HG03575 (cell line): ENCODE measurements at regions not wholly inside any gene's neighbourhood (a gene's known extent, or its start where the extent isn't known, plus 50 kb on each side); places are given as distances from the start of the nearest gene placed in this dataset.
A peak's percentile ranks its signal among the peaks of the same experiment; 100 is the strongest.
"Not testable (repeated sequence)": the region's sequence is repeated elsewhere in the genome, so short reads cannot be mapped to it uniquely, and the experiment has no call there.

Source experiments
- ATAC-seq: cut with Tn5 transposase; IDR thresholded peaks from one replicate; pipeline ENCODE4 v1.9.1; 2021; ENCODE audit not compliant: unreplicated experiment, insufficient number of reproducible peaks, low FRiP score; ENCODE audit errors: extremely low read depth

DNA sequence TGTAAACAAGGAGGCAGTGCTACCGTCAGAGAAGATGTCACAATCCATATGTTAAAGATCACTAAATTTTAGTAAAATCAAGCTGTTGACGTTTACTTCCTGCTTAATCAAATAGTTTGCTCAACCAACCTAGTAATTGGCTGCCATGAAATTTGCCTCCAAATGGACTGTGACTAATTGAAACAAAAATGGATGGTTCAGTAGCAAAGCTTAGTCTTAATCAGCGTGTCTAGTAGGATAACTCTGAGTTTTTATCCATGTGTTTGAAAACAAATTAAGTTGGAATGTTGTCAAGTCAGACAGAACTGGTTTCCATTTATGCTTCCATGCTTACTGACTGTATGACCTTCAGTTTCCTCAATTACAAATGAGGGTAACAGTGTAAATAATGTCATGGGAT, 1456.7 kb upstream of the CELF2 start:
- ATAC-seq, result no peak

DNA sequence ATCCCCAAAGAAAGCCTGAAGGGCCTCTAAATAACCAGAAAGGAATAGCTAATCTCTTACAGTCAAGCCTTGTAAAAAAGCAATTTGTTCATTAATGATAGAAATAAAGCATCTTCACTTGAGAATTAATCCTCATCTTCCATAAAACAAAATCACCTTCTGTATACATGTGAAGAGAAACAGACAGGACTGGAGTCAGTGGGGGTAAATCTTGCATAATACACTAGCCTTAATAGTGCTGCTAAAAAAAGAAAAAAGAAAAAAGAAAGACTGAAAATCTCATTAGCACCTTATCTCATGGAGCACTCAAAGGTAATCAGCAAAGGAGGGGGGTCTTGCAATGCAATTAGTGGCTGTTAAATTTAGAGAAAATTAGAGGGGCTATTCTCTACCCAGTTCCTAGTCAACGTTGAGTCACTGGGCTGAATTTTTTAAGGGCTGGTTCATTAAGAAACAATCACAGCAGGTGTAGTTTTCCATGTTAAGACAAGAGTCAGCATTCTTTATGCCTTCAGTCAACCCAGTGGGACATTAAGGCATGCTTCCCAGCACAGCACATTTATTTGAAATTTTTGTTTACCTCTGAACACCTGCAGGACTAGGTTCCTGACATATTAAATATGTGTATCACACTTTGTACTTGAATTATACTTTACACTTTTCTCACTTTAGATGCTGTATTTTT, 1455.7 kb upstream of the CELF2 start:
- ATAC-seq, result no peak

DNA sequence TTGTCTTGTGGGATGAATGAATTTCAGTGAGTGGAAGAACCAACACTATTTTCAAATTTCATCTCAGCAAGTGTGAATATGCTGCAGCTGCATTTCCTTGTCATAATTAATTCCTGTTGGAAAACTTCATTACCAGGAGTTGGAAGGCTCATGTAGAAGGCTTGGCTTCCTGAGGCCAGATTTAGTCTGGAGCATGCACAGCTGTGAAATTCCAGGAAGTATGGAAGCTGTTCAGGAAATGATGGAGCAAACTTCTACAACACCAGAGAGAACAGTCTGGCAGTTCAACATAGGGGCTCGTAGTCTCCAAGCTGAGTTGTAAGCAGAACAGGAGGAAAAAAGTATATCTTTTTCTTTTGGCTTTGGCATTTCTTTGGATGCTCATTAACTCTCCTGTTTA, 1439.9 kb upstream of the CELF2 start:
- ATAC-seq, result no peak

DNA sequence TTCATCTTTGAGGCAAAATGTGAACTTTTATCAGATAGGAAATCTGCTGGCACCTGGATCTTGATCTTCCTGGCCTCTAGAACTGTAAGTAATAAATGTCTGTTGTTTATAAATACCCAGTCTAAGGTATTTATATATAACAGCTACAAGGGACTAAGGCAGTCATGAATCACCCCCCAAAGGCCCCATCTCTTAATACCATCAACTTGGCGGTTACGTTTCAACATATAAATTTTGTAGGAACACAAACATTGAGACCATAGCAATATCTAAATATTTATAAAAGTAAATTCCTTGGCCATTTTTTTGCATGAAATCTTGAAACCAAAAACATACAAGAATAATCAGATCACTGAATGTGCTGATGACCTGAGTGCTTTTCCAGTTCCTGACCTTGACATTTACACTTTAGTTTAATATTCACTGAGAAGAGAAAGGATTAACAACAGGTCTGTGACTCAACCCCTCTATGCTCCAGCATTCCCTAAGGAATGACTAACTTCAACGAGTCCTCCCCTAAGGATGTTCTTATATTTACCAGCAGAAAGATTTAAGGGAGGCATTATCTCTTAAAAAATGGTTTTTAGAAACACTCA, 1438.5 kb upstream of the CELF2 start:
- ATAC-seq, result no peak

DNA sequence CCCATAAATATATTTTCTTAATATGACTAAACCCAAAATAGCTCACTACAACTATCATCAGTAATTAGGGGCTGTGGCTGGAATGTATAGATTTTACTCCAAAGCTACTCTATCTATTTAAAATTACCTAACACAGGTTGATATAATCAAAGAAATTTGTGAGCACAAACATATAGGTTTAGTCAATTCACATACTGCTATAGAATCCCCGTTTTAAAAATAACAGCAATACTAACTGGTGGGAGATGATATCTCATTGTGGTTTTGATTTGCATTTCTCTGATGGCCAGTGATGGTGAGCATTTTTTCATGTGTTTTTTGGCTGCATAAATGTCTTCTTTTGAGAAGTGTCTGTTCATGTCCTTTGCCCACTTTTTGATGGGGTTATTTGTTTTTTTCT, 1434.9 kb upstream of the CELF2 start:
- not testable (repeated sequence) for ATAC-seq

DNA sequence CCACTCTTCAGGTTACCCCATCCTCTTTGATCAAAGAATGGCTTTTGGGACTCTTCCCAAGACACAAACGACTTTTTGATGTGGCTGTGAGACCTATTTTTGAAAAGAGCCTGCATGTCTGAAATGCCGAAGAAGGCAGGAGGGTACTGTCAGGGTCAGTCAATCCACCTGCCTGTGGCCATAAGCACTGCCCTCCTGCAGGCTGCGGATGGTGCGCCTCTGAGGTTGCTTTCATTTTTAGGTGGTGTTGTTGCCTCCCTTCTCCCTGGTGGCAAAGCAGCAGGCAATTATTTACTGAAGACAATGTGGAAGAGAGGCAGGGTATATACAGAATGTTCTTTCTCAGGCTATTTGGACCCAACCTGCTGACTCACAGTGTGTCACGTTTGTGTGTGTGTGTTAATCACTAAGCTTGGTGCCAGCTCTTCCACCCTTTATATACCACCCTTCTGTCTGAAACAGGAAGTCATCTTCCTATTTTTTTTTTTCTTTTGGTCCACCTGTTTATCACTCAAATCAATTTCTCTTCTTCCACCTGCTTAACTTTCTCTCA, 1421.2 kb upstream of the CELF2 start:
- ATAC-seq, result no peak

DNA sequence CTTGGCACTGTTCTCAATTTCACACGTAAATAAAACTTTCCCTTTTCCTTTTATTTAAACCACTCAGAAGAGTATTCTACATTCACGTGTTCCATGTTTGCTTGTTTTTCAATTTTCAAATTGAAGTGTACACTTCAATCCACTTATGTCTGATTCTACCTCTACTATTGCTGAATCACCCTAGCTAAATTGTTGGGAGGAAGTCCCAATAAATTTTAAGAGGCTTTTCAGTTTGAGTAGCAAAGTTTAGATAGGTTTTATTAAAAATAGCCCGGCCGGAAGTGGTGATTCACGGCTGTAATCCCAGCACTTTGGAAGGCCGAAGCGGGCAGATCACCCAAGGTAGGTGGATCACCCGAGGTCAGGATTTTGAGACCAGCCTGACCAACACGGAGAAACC, 1414.7 kb upstream of the CELF2 start:
- no peak for ATAC-seq

DNA sequence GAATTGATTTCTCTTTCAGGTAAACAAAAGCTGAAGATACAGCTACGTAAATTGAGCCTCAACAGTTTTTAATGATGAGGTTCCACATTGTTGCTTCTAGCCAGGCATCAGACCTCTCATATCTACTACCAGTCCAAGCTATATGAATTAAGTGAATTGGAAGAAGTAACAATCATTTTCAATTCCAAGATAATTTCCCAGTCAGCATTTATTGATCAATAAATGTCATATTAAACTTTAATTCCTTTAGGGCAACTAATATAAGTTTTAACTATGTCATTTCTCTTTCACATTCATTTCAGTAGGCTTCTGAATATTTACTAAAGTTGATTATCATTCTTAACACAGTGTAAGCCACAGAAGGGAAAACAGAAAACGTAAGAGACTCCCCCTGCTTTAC, 1413.7 kb upstream of the CELF2 start:
- no peak for ATAC-seq

DNA sequence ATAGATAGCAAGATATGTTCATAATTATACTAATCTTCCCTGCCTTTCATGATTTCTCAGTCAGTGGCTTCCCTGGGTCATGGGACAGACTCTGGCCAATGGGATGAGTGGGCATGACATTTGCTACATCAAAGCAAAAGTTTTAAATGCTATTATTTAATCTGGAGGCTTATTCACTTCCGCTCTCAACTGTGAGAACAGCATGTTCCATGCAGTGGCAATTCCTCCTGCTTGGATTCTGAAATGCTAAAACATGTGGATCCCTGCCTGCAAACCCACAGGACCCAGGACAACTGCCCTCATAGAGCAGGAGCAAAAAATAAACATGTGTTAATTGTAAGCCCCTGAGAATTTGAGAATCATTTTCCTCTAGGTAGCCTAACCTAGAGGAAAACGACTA, 1412.4 kb upstream of the CELF2 start:
- ATAC-seq, result no peak

DNA sequence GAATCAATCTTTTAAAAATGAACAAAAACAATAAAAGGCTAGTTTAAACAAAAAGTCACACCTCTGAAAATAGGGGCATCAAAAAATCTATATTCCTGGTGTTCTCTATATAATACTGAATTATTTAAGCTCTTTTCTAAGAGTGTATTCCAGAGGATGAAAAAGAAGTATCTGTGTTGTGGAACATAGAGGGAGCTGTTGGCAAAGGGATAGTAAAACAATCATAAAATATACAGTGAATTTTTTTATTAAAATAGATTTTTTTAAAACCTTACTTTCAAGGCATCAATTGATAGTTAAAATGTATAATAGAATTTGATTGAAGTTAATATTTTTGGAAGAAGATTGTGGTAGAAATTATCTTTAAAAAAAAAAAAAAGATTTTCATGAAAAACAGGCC, 1409.1 kb upstream of the CELF2 start:
- ATAC-seq, result no peak

DNA sequence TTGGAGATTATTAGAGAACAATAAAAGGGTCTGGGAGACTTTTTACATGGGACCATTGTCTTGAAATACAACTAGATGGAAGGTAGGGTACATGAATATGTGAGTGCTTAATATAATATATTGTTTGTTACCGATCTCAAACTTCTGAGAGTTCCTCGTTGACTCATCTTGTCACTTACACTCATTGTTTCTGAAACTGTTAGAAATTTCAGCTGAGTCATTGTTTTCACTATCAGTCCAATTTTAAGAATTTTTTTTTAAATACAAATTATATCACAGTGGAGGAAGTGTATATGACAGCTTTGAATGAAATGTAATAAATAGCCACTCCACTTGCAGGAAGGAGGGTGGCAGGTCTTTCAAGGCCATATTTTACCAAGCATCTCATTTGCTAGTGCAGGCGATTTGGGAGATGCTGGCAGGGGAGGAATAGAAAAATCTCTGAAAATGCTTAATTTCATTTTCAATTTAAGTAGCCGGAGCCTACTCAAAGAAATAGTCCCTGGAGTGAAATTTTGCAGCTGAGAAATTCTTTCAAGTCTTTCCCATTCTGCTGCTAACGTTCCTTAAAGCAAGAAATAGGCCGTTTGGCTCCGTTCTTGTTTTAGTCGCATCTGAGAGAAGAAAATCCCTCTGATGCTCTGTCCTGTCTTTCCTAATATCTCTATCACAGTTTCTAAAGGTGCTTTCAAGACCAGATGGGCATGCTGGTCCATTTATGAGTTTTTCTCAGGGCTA, 1404.2 kb upstream of the CELF2 start:
- ATAC-seq, result peak; percentile 99

DNA sequence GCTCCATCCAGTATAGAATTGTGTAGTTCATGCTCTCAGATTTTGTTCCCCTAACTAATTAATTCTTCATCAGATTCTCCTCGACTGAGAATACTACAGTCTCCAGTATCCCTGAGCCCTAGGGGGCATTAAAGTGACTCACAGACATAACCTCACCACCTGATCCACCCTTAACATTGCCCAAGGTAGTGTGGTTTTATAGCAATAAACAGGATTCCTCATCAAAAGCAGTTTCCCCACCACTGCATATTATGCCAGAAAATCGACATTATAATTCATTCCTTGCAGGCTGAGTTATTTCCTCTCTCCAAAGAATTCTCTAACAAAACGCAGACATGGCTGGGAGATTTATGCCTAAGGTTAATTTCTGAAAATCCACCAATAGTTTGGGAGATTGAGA, 1402.5 kb upstream of the CELF2 start:
- ATAC-seq, result no peak

DNA sequence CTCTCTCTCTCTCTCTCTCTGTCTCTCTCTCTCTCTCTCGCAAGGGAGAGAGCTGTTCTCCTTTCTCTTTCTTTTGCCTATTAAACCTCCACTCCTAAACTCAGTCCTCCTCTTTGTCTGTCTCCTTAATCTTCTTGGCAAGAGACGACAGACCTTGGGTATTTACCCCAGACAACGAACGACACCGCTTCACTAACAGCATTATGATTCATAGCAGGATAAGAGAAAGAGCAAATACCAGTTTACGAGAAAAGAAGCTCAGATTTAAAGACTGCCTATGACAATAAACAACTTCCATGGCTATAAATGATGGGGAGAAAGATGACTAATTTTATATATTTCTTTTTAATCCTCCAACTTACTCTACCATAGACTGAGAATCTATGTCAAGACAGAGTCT, 1396.5 kb upstream of the CELF2 start:
- ATAC-seq, result no peak

DNA sequence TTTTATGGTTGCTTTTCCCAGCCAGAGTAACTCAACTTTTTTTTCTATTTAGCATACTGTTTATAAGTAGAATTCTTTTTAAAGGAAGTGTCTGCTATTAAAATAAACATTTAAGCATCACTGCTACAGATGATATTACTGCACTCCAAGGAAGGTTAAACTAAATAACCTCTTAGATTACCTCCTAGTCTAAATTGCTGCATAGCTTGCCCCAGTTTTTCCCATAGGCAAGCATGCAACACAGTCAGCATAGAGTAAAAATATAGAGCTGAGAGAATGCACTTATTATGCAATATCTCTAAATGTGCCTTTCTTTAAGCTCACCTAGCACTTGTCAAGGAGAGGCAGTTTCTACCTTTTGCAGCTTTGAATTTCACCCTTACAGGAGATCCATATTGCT, 1392.4 kb upstream of the CELF2 start:
- ATAC-seq, result no peak

DNA sequence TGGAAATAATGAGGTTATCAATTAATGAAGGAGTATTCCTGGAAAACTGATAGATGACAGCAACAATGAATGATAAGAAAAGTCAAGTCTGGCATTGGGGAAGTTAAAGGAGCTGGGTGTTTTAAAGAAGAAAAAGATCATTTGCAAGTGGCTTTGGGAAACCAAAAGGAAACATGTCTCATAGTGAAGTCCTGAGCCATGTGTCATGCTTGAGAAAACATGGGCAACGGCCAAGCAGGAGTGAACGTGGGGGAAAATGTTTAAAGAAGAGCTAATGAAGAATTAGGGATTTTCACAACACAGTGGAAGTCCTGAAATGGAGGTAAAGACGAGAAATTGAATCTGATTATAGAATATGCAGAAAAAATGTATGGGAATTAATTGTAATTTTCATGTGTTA, 1383.2 kb upstream of the CELF2 start:
- no peak for ATAC-seq

DNA sequence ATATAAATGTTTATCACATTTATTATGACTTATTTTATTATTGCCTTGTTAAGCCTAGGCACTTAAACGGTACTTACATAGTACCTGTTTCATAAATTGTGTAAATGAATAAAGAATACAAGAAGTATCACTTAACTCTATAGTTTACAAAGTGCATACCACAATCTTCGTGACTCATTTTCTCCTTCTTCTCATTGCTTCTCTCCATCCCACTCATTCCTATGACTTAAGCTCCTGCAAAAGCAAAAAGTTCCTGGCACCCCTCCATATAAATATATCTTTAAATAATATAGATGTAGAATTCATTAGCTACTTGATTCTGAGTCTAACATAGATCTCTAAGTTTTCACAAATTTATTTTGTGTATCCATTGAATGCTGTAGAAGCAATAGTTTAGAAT, 1382.0 kb upstream of the CELF2 start:
- ATAC-seq, result no peak

DNA sequence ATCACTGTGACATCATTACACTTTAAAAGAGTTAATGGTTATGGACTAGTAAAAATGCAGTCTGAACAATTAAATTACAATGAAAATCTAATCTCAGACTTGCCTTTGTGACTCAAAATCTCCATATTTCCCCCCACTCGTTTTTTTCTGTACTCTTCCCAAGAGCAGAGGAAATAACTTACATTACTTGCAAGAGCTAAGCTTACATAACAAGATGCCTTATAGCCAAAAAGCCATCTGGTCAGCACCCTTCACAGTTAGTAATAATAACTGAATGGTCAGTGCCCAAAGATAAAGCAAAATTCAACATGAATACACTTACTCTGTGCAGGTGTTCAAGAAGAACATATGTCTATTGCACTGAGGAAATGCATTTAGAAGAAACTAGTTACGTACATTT, 1381.5 kb upstream of the CELF2 start:
- no peak for ATAC-seq

DNA sequence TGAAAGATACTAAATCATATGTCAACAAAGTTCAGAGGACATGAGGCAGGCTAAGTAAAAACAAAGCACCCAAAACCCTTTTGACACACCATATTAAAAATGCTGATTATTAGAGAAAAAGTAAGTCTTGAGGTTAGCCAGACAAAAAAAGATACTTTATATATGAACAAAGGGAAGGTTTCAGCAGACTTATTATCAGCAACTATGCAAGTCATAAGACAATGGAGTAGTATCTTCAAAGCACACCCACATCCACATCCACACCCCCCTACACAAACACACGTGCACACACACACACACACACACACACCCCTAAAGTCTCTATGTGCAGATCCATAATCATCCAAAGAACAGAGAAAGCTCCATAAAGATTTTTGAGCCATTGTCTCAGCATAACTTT, 1373.9 kb upstream of the CELF2 start:
- ATAC-seq, result no peak

DNA sequence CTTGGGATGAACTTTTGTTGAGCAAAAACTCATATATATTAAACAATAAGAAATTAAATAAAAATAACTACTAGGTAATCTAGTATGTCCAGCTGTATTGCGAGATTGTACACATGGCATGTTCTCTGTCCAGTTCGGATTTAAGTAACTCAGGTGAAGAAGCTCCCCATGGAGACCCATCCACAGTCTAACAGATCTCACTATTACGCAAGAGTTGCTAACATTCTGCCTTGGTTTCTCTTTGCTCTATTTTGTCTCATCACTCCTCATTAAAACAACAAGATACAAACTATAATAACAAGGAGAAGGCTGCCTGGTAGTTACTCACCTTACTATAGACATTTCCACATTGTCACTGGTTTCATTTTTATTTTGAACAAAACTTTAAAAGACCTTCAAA, 1372.3 kb upstream of the CELF2 start:
- ATAC-seq, result no peak

DNA sequence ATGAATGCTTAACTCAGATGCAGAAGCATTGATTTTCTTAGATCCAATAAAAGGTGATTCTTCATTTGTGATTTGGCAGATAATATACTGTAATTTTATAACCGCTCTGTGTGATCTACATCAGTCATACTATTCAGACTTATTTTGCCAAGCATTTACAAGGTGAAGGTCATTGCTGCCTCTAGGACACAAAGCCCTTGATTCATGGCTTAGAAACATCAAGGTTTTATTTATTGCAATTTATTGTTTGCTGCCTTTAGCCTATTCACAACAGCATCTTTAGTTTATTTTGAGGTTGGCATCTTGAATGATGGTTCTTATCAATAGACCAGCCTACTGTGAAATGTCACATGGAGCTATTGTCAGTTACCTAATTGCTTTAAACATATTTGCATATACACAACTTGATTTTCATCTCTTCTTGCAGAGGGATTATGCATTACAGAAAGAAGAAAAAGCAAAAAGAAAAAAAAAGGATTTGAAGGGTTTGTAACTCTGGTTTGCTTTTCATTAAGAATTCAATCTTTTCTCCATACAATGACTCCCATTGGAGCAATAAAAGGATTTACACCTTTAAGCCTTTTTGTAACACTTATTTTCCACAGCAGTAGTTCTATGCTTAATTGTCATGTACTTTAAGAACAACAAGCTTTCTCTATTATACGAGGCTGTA, 1371.6 kb upstream of the CELF2 start:
- no peak for ATAC-seq
